Tibial nerve (tissue), 3 donors: ENCODE measurements at regions not wholly inside any gene's neighbourhood (a gene's known extent, or its start where the extent isn't known, plus 50 kb on each side); places are given as distances from the start of the nearest gene placed in this dataset.

Experiments
- POLR2A ChIP-seq, 2 donors: fragments of 450-650 bp; IDR thresholded peaks; one replicate each; pipeline ENCODE4 v1.6.1; 2017; ENCODE audit warnings: antibody characterized with exemption in 2 of 2, mild to moderate bottlenecking in 2 of 2, moderate library complexity in 2 of 2
- TF ChIP-seq, protein P1 (sequence below), 5 experiments: fragments of 200-600 bp in 3 of 5; fragments of 450-650 bp in 2 of 5; sonication (generic) in 3 of 5; IDR thresholded peaks; one replicate each; pipeline ENCODE4 v1.5.1; 2016 to 2019; ENCODE audit warnings: antibody characterized with exemption in 5 of 5, mild to moderate bottlenecking in 3 of 5, moderate library complexity in 2 of 5

DNA sequence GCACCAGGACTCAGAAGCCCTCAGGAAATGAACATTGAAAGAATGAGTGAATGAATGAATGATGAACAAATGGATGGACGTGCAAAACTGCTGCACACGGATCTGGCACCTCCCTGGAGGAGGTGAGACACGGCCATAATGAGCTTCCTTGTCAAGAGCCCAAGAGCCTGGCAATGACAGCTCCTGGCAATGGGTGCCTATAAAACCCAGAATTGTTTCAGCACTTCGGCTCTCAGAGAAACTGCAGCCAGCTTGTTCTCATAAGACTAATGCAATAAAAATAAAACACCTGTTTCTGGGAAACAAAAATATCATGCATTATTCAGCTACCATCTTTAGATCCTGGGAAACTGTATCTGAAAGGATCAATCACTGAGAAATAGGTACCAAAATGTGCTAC lies 200.5 kb upstream of the SFSWAP start:
- TF ChIP-seq, protein P1, sequence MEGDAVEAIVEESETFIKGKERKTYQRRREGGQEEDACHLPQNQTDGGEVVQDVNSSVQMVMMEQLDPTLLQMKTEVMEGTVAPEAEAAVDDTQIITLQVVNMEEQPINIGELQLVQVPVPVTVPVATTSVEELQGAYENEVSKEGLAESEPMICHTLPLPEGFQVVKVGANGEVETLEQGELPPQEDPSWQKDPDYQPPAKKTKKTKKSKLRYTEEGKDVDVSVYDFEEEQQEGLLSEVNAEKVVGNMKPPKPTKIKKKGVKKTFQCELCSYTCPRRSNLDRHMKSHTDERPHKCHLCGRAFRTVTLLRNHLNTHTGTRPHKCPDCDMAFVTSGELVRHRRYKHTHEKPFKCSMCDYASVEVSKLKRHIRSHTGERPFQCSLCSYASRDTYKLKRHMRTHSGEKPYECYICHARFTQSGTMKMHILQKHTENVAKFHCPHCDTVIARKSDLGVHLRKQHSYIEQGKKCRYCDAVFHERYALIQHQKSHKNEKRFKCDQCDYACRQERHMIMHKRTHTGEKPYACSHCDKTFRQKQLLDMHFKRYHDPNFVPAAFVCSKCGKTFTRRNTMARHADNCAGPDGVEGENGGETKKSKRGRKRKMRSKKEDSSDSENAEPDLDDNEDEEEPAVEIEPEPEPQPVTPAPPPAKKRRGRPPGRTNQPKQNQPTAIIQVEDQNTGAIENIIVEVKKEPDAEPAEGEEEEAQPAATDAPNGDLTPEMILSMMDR (IDR thresholded peaks at IDR 0.05): no peak
- TF ChIP-seq POLR2A (IDR thresholded peaks at IDR 0.05): no peak
